ENCODE measurements at regions not wholly inside any gene's neighbourhood (a gene's known extent, or its start where the extent isn't known, plus 50 kb on each side); places are given as distances from the start of the nearest gene placed in this dataset.

- no peak for DNase-seq
Measured at GRCh38 chr3:5071061-5071460, 51.0 kb upstream of the ARL8B start.

GRCh38 chr3:5072100-5072816 is 49.8 kb upstream of the ARL8B start:
- DNase-seq = no peak
